SU-DHL-6 (cell line): ENCODE measurements at regions not wholly inside any gene's neighbourhood (a gene's known extent, or its start where the extent isn't known, plus 50 kb on each side); places are given as distances from the start of the nearest gene placed in this dataset.

ENCODE experiments used
- H2AFZ ChIP-seq: fragments of 200-600 bp; sonication (generic); 2 replicates; pipeline ENCODE4 v1.6.1; 2014; ENCODE audit warnings: low read depth, mild to moderate bottlenecking, moderate library complexity, mixed read lengths, antibody characterized with exemption, low read length; ENCODE audit not compliant: severe bottlenecking
- H3F3A ChIP-seq: fragments of 200-600 bp; shearing (Covaris generic); 2 replicates; pipeline ENCODE4 v1.6.0; 2016; ENCODE audit warnings: antibody characterized with exemption, mild to moderate bottlenecking; ENCODE audit not compliant: insufficient read depth
- H3K27ac ChIP-seq: fragments of 200-600 bp; sonication (generic); 2 replicates; pipeline ENCODE4 v1.5.1; 2016; ENCODE audit warnings: low read depth, mild to moderate bottlenecking, low read length, moderate library complexity, mixed read lengths
- H3K27me3 ChIP-seq: fragments of 200-600 bp; sonication (generic), shearing (Covaris generic); 2 replicates; pipeline ENCODE4 v1.6.0; 2014; ENCODE audit warnings: mild to moderate bottlenecking, low read length
- H3K36me3 ChIP-seq: fragments of 200-600 bp; sonication (generic); 2 replicates; pipeline ENCODE4 v1.6.1; 2014; ENCODE audit warnings: mild to moderate bottlenecking, low read length, mixed read lengths
- H3K4me2 ChIP-seq: fragments of 300-600, 200-600 bp; shearing (Covaris generic), sonication (generic); 2 replicates; pipeline ENCODE4 v1.6.0; 2014; ENCODE audit warnings: low read length, low read depth, mild to moderate bottlenecking; ENCODE audit not compliant: poor library complexity, severe bottlenecking
- H3K4me3 ChIP-seq: fragments of 200-600 bp; sonication (generic); 2 replicates; pipeline ENCODE4 v1.5.1; 2014; ENCODE audit warnings: antibody characterized with exemption, low read length, mild to moderate bottlenecking, mixed read lengths; ENCODE audit not compliant: insufficient read depth, poor library complexity, severe bottlenecking
- H3K79me2 ChIP-seq: fragments of 200-600 bp; sonication (generic); 2 replicates; pipeline ENCODE4 v1.6.1; 2014; ENCODE audit warnings: mild to moderate bottlenecking, low read length, moderate library complexity; ENCODE audit not compliant: insufficient read depth
- H3K9ac ChIP-seq: fragments of 200-600 bp; sonication (generic); 2 replicates; pipeline ENCODE4 v1.7.0; 2014; ENCODE audit warnings: mild to moderate bottlenecking, low read length
- H3K9me2 ChIP-seq: fragments of 200-600 bp; sonication (generic); replicated peaks from 2 replicates; pipeline ENCODE4 v1.6.1; 2014; ENCODE audit warnings: low read length; ENCODE audit not compliant: insufficient read depth
- H3K9me3 ChIP-seq: fragments of 200-600 bp; sonication (generic); 2 replicates; pipeline ENCODE4 v1.6.1; 2014; ENCODE audit warnings: low read length, mixed read lengths; ENCODE audit not compliant: insufficient read depth
- H4K20me1 ChIP-seq: fragments of 200-600 bp; sonication (generic); 2 replicates; pipeline ENCODE4 v1.6.1; 2014; ENCODE audit warnings: low read depth, mild to moderate bottlenecking, antibody characterized with exemption, low read length, moderate library complexity, mixed read lengths
- CTCF ChIP-seq: fragments of 200-600 bp; sonication (generic); IDR thresholded peaks from one replicate; pipeline ENCODE4 v1.5.1; 2017; ENCODE audit warnings: antibody characterized with exemption, mild to moderate bottlenecking, low read length, moderate library complexity; ENCODE audit not compliant: insufficient read depth, poor library complexity, severe bottlenecking
- EZH2phosphoT487 ChIP-seq: fragments of 200-600 bp; sonication (generic), shearing (Covaris generic); conservative IDR thresholded peaks from 2 replicates; pipeline ENCODE4 v1.6.1; 2018; ENCODE audit warnings: mild to moderate bottlenecking, antibody characterized with exemption, low read length, moderate library complexity, mixed read lengths

GRCh38 chrX:63434206-63434605 is 83.1 kb upstream of the SPIN4 start:
- Histone ChIP-seq H3K36me3 (no peaks in the 10 kb centered on the region), H3K9me2 (no peaks in the 10 kb centered on the region), H3K9me3 (no peaks in the 10 kb centered on the region), H4K20me1 (no peaks in the 10 kb centered on the region), H3K79me2 (no peaks in the 10 kb centered on the region), H3K4me2 (no peak overlapping the region), H3F3A (no peaks in the 10 kb centered on the region), H3K27me3 (no peaks in the 10 kb centered on the region), H3K9ac (no peak overlapping the region), H2AFZ (no peak overlapping the region), H3K27ac (no peak overlapping the region), H3K4me3 (no peak overlapping the region)
- TF ChIP-seq EZH2phosphoT487 (no peak), CTCF (no peak)

GRCh38 chrX:63430026-63430425 is 78.9 kb upstream of the SPIN4 start:
- no peaks in the 10 kb centered on the region for H3K79me2 ChIP-seq
- H4K20me1 ChIP-seq = no peaks in the 10 kb centered on the region
- no peaks in the 10 kb centered on the region for H3K36me3 ChIP-seq
- no peak overlapping the region for H3K4me2 ChIP-seq
- no peak overlapping the region for H2AFZ ChIP-seq
- H3K9me2 ChIP-seq = no peaks in the 10 kb centered on the region
- H3K27ac ChIP-seq = no peak overlapping the region
- H3K9ac ChIP-seq = no peak overlapping the region
- no peaks in the 10 kb centered on the region for H3F3A ChIP-seq
- H3K9me3 ChIP-seq = no peaks in the 10 kb centered on the region
- TF ChIP-seq EZH2phosphoT487 = no peak
- no peak for TF ChIP-seq CTCF
- H3K27me3 ChIP-seq = no peaks in the 10 kb centered on the region
- no peak overlapping the region for H3K4me3 ChIP-seq

- Histone ChIP-seq H3K9me3 (no peaks in the 10 kb centered on the region), H3K4me3 (no peak overlapping the region), H3K4me2 (no peak overlapping the region), H4K20me1 (no peaks in the 10 kb centered on the region), H3K79me2 (no peaks in the 10 kb centered on the region), H3K36me3 (no peaks in the 10 kb centered on the region), H3K27me3 (no peaks in the 10 kb centered on the region), H3K27ac (no peak overlapping the region), H3K9me2 (no peaks in the 10 kb centered on the region), H2AFZ (no peak overlapping the region), H3K9ac (no peak overlapping the region), H3F3A (no peaks in the 10 kb centered on the region)
- TF ChIP-seq CTCF = no peak
- TF ChIP-seq EZH2phosphoT487 = no peak
These were observed 77.2 kb upstream of the SPIN4 start for GRCh38 chrX:63428348-63428747.

GRCh38 chrX:63426519-63426918 is 75.4 kb upstream of the SPIN4 start:
- Histone ChIP-seq H2AFZ (no peak overlapping the region), H3K27me3 (no peaks in the 10 kb centered on the region), H3K9me3 (no peaks in the 10 kb centered on the region), H4K20me1 (no peaks in the 10 kb centered on the region), H3K27ac (no peak overlapping the region), H3K36me3 (no peaks in the 10 kb centered on the region), H3K9ac (no peak overlapping the region), H3K4me2 (no peak overlapping the region), H3F3A (no peaks in the 10 kb centered on the region), H3K4me3 (no peak overlapping the region), H3K9me2 (no peaks in the 10 kb centered on the region), H3K79me2 (no peaks in the 10 kb centered on the region)
- no peak for TF ChIP-seq EZH2phosphoT487
- no peak for TF ChIP-seq CTCF
